ENCODE measurements at regions not wholly inside any gene's neighbourhood (a gene's known extent, or its start where the extent isn't known, plus 50 kb on each side); places are given as distances from the start of the nearest gene placed in this dataset.

GRCh38 chr14:105904379-105904778 is 378.0 kb downstream of the TMEM121 start:
- no peak overlapping the region for H2AFZ ChIP-seq (ENCODE audit: low read length)
- H3K4me3 ChIP-seq (ENCODE audit: low read length): no peak overlapping the region
- H3K4me2 ChIP-seq (ENCODE audit: low read length): no peak overlapping the region
- DNase-seq: no peak
- no peaks in the 10 kb centered on the region for H3F3A ChIP-seq (ENCODE audit: low read length, unreplicated experiment)
- no peak overlapping the region for H3K27ac ChIP-seq (ENCODE audit: low read length)
- no peaks in the 10 kb centered on the region for H3K27me3 ChIP-seq (ENCODE audit: low read length)
- no peaks in the 10 kb centered on the region for H4K20me1 ChIP-seq (ENCODE audit: low read length)
- no peaks in the 10 kb centered on the region for H3K9me3 ChIP-seq (ENCODE audit: low read length)
- intact Hi-C loops (cut with micrococcal nuclease): no loop called here
- no peaks in the 10 kb centered on the region for H3K9me2 ChIP-seq (replicated peaks; ENCODE audit: low read length)
- H3K9ac ChIP-seq (ENCODE audit: low read length): no peak overlapping the region
- ChIA-PET CTCF (no interaction called here), POLR2A (ENCODE audit: unreplicated experiment) (no interaction called here)
- no TSS peak for BruUV-seq (replicated peaks)
- no peaks in the 10 kb centered on the region for H3K36me3 ChIP-seq (ENCODE audit: low read depth, low read length)
- H3K4me1 ChIP-seq (ENCODE audit: insufficient read depth, low read length): no peaks in the 10 kb centered on the region
- no peaks in the 10 kb centered on the region for H3K79me2 ChIP-seq (ENCODE audit: low read length)
- TF ChIP-seq EZH2 (IDR thresholded peaks at IDR 0.05; ENCODE audit: low read length, unreplicated experiment): no peak
- TF ChIP-seq CTCF (conservative IDR thresholded peaks at IDR 0.05; ENCODE audit: low read depth, low read length): no peak
- TF ChIP-seq EZH2phosphoT487 (IDR thresholded peaks at IDR 0.05; ENCODE audit: borderline replicate concordance, low read length): no peak
- ATAC-seq: no peak

GRCh38 chr14:105905456-105905855 is 379.1 kb downstream of the TMEM121 start:
- BruUV-seq (replicated peaks): no TSS peak
- Histone ChIP-seq H3K9me3 (ENCODE audit: low read length) (no peaks in the 10 kb centered on the region), H3K9me2 (replicated peaks; ENCODE audit: low read length) (no peaks in the 10 kb centered on the region), H3K79me2 (ENCODE audit: low read length) (no peaks in the 10 kb centered on the region), H4K20me1 (ENCODE audit: low read length) (no peaks in the 10 kb centered on the region), H3F3A (ENCODE audit: low read length, unreplicated experiment) (no peaks in the 10 kb centered on the region), H3K27ac (ENCODE audit: low read length) (no peak overlapping the region), H3K4me2 (ENCODE audit: low read length) (no peak overlapping the region), H3K4me1 (ENCODE audit: insufficient read depth, low read length) (no peaks in the 10 kb centered on the region), H2AFZ (ENCODE audit: low read length) (no peak overlapping the region), H3K9ac (ENCODE audit: low read length) (no peak overlapping the region), H3K36me3 (ENCODE audit: low read depth, low read length) (no peaks in the 10 kb centered on the region), H3K27me3 (ENCODE audit: low read length) (no peaks in the 10 kb centered on the region), H3K4me3 (ENCODE audit: low read length) (no peak overlapping the region)
- POLR2A ChIA-PET (ENCODE audit: unreplicated experiment): no interaction called here
- intact Hi-C loops (cut with micrococcal nuclease): no loop called here
- CTCF ChIA-PET: no interaction called here
- ATAC-seq (no peak), DNase-seq (no peak)
- TF ChIP-seq CTCF (conservative IDR thresholded peaks at IDR 0.05; ENCODE audit: low read depth, low read length) (no peak), EZH2 (IDR thresholded peaks at IDR 0.05; ENCODE audit: low read length, unreplicated experiment) (no peak), EZH2phosphoT487 (IDR thresholded peaks at IDR 0.05; ENCODE audit: borderline replicate concordance, low read length) (no peak)

- H3K9me2 ChIP-seq (replicated peaks; ENCODE audit: low read length): no peaks in the 10 kb centered on the region
- ChIA-PET CTCF (no interaction called here), POLR2A (ENCODE audit: unreplicated experiment) (no interaction called here)
- no peaks in the 10 kb centered on the region for H3K4me1 ChIP-seq (ENCODE audit: insufficient read depth, low read length)
- no peak for DNase-seq
- intact Hi-C loops (cut with micrococcal nuclease): no loop called here
- H4K20me1 ChIP-seq (ENCODE audit: low read length): no peaks in the 10 kb centered on the region
- H3K4me3 ChIP-seq (ENCODE audit: low read length): no peak overlapping the region
- H2AFZ ChIP-seq (ENCODE audit: low read length): no peak overlapping the region
- H3F3A ChIP-seq (ENCODE audit: low read length, unreplicated experiment): no peaks in the 10 kb centered on the region
- H3K27ac ChIP-seq (ENCODE audit: low read length): no peak overlapping the region
- TF ChIP-seq CTCF (conservative IDR thresholded peaks at IDR 0.05; ENCODE audit: low read depth, low read length): no peak
- no peak for TF ChIP-seq EZH2 (IDR thresholded peaks at IDR 0.05; ENCODE audit: low read length, unreplicated experiment)
- TF ChIP-seq EZH2phosphoT487 (IDR thresholded peaks at IDR 0.05; ENCODE audit: borderline replicate concordance, low read length): no peak
- H3K9me3 ChIP-seq (ENCODE audit: low read length): no peaks in the 10 kb centered on the region
- no peak for ATAC-seq
- H3K36me3 ChIP-seq (ENCODE audit: low read depth, low read length): no peaks in the 10 kb centered on the region
- no TSS peak for BruUV-seq (replicated peaks)
- H3K79me2 ChIP-seq (ENCODE audit: low read length): no peaks in the 10 kb centered on the region
- H3K27me3 ChIP-seq (ENCODE audit: low read length): no peaks in the 10 kb centered on the region
- no peak overlapping the region for H3K9ac ChIP-seq (ENCODE audit: low read length)
- no peak overlapping the region for H3K4me2 ChIP-seq (ENCODE audit: low read length)
Observed at GRCh38 chr14:105907276-105907675, 380.9 kb downstream of the TMEM121 start.
